NOMO-1 treated with dmso at 0.1 percent for 144 hours (cell line): ENCODE measurements at regions not wholly inside any gene's neighbourhood (a gene's known extent, or its start where the extent isn't known, plus 50 kb on each side); places are given as distances from the start of the nearest gene placed in this dataset.

Experiments used
- DNase-seq: peaks from one replicate; lab custom pipeline; 2025; ENCODE audit not compliant: unreplicated experiment; lab: John Stamatoyannopoulos, UW

DNA sequence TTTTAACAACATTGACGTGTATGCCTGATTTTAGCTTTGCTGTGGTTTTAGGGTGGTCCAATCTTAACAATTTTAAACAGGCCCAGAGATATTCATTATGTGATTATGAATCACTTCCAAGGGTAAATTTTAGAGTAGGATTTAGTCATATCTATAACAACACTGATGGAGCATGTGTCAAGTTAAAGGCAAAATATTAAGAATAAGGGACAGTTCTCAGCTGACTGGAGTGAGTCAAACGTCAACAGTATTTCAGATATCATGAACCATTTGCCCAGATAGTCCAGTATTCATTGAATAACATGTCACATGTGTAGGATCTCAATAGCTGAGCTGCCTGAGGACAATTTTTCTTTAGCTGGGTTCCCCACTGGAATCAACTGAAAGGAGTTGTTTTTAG, 61.3 kb upstream of the VCX2 start:
- DNase-seq: no peak

GRCh38 chrX:8233091-8233490, 62.0 kb upstream of the VCX2 start:
- no peak for DNase-seq

GRCh38 chrX:8235026-8235425, 64.0 kb upstream of the VCX2 start:
- DNase-seq: no peak

GRCh38 chrX:8237718-8238117, 66.7 kb upstream of the VCX2 start:
- no peak for DNase-seq

GRCh38 chrX:8242431-8243020, 71.5 kb upstream of the VCX2 start:
- no peak for DNase-seq

- DNase-seq: no peak
These were observed 73.2 kb upstream of the VCX2 start for GRCh38 chrX:8244301-8244700.

DNA sequence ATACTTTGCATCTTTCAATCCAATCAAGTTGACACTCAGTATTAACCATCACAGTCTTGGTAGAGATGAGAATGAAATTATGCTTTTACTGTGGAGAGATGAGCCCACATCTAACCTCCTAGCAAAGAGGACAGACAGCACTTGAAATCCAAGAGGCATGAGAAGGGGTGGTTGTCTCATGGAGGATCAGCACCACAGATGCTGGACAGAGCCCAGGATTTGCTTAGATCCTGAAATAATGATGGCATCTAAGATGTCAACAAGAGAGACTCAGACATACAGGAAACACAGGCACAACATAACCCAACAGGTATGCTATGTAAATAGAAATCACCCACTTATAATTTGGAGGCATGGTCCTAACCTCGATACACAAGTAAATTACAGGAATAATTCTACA, 74.3 kb upstream of the VCX2 start:
- DNase-seq: no peak

GRCh38 chrX:8253096-8253495, 82.0 kb upstream of the VCX2 start:
- no peak for DNase-seq

DNA sequence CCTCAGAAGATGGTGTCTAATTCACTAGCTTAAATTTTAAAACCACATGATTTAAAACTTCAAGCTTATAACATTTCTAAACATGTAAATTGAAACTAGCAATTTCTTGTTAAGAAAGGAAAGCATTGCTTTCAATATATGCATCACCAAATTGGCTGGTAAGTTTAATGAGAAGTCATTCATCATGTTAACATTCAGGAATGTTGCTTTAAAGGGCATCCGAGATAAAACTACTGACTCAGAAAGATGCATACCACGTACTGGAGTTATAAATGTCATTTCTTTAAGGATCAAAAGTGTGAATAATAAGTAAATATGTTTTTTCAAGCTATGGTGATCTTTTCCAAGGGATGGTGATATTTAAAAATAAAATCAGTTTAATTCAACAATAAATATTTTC, 83.3 kb upstream of the VCX2 start:
- DNase-seq: no peak

- DNase-seq: no peak
These were observed 101.8 kb upstream of the VCX2 start for GRCh38 chrX:8272821-8273220.

GRCh38 chrX:8273451-8273895, 102.4 kb upstream of the VCX2 start:
- no peak for DNase-seq

DNA sequence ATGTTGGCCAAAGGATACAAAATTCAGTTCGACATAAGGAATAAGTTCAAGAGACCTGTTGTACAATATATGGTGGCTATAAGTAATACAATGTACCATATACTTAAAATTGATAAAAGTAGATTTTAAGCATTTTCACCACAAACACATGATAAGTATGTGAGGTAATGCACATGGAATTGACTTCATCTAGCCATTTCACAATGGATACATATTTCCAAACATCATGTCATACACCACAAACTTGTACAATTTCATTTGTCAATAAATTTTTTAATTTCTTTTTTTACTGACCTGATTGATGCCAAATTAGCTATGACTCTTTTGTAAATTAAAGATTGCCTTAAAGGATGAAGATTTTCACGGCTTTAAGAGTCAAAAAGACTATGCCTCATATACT, 103.1 kb upstream of the VCX2 start:
- no peak for DNase-seq

DNA sequence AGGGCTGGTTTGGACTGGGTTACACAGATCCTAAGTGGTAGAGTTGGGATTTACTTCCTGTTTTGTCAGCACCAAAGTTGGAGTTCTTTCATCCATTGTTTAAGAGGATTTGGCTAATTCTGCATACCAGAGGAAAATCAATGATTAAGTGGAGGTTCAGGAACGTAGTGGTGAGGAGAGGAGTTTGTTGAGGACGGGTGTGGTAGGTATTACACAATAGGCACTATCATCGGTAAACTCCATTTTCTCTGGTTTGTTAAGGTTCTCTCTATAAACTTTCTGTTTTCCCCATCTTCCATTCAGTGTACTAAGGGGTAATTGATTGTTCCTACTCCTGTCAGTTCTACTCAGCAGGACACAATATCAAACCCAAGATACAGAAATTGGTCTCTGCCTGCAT, 107.5 kb upstream of the VCX2 start:
- DNase-seq: no peak

GRCh38 chrX:8279323-8279722, 108.3 kb upstream of the VCX2 start:
- DNase-seq: no peak

DNA sequence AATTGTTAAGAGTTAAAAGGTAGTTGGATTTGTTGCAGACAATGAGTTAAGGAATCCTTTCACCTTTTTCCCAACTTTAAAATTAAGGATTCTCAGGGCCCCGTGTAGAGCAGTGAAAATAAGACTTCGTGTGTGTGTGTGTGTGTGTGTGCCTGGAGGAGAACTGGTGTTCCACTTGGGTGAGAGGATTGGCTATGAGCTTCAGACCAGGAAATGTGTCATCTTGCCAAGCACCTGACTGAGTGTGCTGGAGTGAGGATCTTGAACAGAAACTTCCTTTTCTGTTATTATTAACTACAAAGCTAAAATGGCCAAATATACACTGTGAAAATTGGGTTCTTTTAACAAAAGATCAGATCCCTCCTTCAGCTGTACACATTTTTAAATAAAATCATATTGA, 113.1 kb upstream of the VCX2 start:
- no peak for DNase-seq

DNA sequence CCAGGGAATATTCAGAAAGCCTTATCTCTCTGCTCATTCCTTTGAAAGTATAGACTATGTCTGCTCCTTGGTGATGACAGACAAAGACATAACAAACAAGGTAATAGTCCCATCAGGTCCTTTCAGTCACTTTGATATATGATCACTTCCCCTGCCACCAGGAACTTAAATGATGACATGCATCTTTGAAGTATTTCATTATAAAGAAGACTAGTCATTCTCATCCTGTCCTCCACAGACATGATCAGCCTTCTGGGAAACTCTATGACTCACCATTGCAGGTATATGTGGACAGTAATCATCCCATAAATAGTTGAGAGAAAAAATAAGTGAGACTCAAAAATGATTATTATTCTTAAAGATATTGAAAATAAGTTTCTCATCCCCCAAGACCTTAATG, 117.5 kb upstream of the VCX2 start:
- DNase-seq: no peak

- no peak for DNase-seq
These were observed 118.5 kb upstream of the VCX2 start for GRCh38 chrX:8289523-8289922.

DNA sequence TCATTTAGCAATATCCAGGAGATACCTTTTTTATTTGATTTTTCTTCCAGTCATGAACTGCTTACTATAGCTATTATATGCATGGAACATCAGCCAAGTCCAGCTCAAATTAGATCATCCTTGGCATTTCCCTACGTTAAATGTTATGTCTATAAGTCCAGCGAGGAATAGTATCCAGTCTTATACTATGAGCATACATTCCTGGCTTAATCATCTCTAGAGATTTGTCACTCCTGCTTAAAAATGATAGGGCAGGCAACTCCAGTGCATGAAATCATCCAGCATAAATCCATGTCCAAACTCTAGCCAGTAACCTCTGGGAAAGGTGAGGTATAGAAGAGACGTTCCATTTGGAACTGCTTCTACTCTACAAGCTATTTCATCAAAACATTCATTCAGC, 126.7 kb upstream of the VCX2 start:
- no peak for DNase-seq

DNA sequence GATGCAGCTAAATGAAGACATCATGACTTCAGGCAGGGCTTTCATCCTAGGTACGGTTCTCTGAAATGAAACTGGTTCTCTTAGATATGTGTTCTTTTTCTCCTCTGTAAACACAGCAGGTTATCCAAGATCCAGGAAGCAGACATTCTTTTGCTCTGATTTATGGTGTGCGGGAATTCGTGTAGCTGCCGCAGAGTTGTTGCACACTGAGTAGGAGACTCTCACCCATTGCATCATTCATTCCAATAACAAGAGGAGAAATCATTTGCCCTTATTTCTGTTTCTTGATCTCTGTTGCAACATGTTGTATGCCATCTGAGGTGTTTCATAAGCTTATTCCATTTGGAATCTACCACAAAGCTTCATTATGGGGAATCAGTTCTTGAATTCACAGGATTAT, 133.6 kb upstream of the VCX2 start:
- DNase-seq: no peak

GRCh38 chrX:8305350-8305749, 134.3 kb upstream of the VCX2 start:
- no peak for DNase-seq

DNA sequence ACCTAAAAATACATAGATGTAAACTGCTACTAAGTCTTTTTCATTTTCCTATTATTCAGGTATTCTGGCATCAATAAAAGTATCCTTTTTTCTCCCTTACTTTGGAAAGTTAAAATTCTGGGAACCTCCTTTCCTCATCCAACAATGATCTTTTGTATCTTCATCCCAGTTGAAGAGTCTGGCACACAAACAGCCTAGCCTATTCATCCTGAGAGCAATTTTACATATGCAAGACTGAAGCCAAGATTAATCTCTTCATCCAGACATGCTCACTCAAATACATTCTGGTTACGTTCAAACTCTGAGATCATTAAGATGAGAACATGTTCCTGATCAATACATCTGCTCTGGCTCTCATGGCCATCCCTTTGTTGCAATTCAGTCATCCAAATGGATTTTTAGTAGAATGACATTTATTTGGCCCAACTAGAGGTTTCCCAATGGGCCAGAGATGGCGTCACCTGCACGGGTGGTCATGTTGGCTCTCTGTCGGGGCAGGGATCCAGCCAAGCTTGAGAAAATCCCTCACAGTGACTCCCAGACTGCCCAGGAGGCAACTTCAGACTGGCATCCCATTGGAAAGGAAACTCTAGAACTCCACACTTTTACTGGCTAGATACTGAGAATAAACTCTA, 135.3 kb upstream of the VCX2 start:
- DNase-seq: no peak

- no peak for DNase-seq
These were observed 139.3 kb upstream of the VCX2 start for GRCh38 chrX:8310409-8310808.

- DNase-seq: no peak
These were observed 142.8 kb upstream of the VCX2 start for GRCh38 chrX:8313844-8314243.
